ENCODE measurements at regions not wholly inside any gene's neighbourhood (a gene's known extent, or its start where the extent isn't known, plus 50 kb on each side); places are given as distances from the start of the nearest gene placed in this dataset.

- TF ChIP-seq BHLHE40 (IDR thresholded peaks at IDR 0.05; ENCODE audit: low read depth, low read length), result no peak
Measured at GRCh38 chr10:42454313-42454712, 184.1 kb downstream of the ZNF33B start (continued).

- whole genome bisulfite sequencing, 2 experiments (ENCODE audit: extremely low coverage in 2 of 2, insufficient read length in 1 of 2), result no CpG with 5 or more reads among the region's 5 CpGs
- dilution Hi-C loops (cut with HindIII; ENCODE audit: low sequenced_read_pairs, unreplicated experiment), result no loop called here
Measured at GRCh38 chr10:42431095-42431494, 207.3 kb downstream of the ZNF33B start.

More at GRCh38 chr10:42431095-42431494, 207.3 kb downstream of the ZNF33B start:
- H2BK5ac ChIP-seq (ENCODE audit: low read depth, low read length, poor library complexity, severe bottlenecking), result no peak overlapping the region
- H3K4me3 ChIP-seq (ENCODE audit: insufficient read depth, low read depth, low read length), result no peak overlapping the region
- no peak overlapping the region for H2BK15ac ChIP-seq (ENCODE audit: low read depth, low read length)
- no peak overlapping the region for H3K56ac ChIP-seq (ENCODE audit: extremely low read depth, insufficient read depth, low read length)
- ChIA-PET CTCF (no interaction called here), POLR2A (ENCODE audit: unreplicated experiment) (no interaction called here)
- H3K36me3 ChIP-seq (ENCODE audit: control insufficient read depth, insufficient read depth, low read length), result no peaks in the 10 kb centered on the region
- in situ Hi-C loops (cut with MboI; ENCODE audit: low sequenced_read_pairs), result no loop called here
- no peak for DNase-seq
- no peaks in the 10 kb centered on the region for H3K79me1 ChIP-seq (ENCODE audit: low read depth in 1 of 2, low read length in 2 of 2)
- H4K8ac ChIP-seq (ENCODE audit: low read depth in 2 of 2, low read length in 2 of 2), result no peak overlapping the region
- no peak overlapping the region for H3K23ac ChIP-seq (ENCODE audit: low read depth, low read length)
- no peak overlapping the region for H3K4ac ChIP-seq (ENCODE audit: low read depth, low read length)
- no peaks in the 10 kb centered on the region for H3K27me3 ChIP-seq (ENCODE audit: control insufficient read depth, insufficient read depth, low read length)
- no peak overlapping the region for H3K18ac ChIP-seq (ENCODE audit: low read depth, low read length)
- no peak overlapping the region for H2AFZ ChIP-seq (replicated peaks; ENCODE audit: low read length, poor library complexity)
- no peak overlapping the region for H4K91ac ChIP-seq (ENCODE audit: insufficient read depth, low read depth, low read length)
- no peak overlapping the region for H2AK5ac ChIP-seq (ENCODE audit: low read depth, low read length)
- H3K9me3 ChIP-seq (ENCODE audit: control insufficient read depth, insufficient read depth, low read length), result no peaks in the 10 kb centered on the region; the same call in 1 of the 2 replicates
- no peak overlapping the region for H2BK20ac ChIP-seq (ENCODE audit: low read depth, low read length)
- intact Hi-C loops (cut with micrococcal nuclease), result no loop called here
- H2AK9ac ChIP-seq (replicated peaks; ENCODE audit: low read depth, low read length, poor library complexity), result no peak overlapping the region
- no TSS peak for BruUV-seq (replicated peaks)
- H3K14ac ChIP-seq (replicated peaks; ENCODE audit: low read depth, low read length), result no peak overlapping the region
- H3K9ac ChIP-seq (ENCODE audit: low read depth, low read length), result no peak overlapping the region
- H3K9me1 ChIP-seq (ENCODE audit: insufficient read depth, low read length), result no peaks in the 10 kb centered on the region
- no peak overlapping the region for H4K5ac ChIP-seq (ENCODE audit: low read depth, low read length)
- no peak overlapping the region for H2BK120ac ChIP-seq (ENCODE audit: low read depth, low read length)
- H3K27ac ChIP-seq (ENCODE audit: insufficient read depth, low read length), result no peak overlapping the region
- no peak for ATAC-seq (ENCODE audit: low read depth)
- no peaks in the 10 kb centered on the region for H3K4me1 ChIP-seq (ENCODE audit: control insufficient read depth, insufficient read depth, low read length)
- H4K20me1 ChIP-seq (ENCODE audit: insufficient read depth, low read length), result no peaks in the 10 kb centered on the region
- no peak overlapping the region for H3K4me2 ChIP-seq (ENCODE audit: low read depth, low read length)
- TF ChIP-seq, protein P1, sequence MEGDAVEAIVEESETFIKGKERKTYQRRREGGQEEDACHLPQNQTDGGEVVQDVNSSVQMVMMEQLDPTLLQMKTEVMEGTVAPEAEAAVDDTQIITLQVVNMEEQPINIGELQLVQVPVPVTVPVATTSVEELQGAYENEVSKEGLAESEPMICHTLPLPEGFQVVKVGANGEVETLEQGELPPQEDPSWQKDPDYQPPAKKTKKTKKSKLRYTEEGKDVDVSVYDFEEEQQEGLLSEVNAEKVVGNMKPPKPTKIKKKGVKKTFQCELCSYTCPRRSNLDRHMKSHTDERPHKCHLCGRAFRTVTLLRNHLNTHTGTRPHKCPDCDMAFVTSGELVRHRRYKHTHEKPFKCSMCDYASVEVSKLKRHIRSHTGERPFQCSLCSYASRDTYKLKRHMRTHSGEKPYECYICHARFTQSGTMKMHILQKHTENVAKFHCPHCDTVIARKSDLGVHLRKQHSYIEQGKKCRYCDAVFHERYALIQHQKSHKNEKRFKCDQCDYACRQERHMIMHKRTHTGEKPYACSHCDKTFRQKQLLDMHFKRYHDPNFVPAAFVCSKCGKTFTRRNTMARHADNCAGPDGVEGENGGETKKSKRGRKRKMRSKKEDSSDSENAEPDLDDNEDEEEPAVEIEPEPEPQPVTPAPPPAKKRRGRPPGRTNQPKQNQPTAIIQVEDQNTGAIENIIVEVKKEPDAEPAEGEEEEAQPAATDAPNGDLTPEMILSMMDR (conservative IDR thresholded peaks at IDR 0.05; ENCODE audit: low read depth, low read length), result no peak
- no peak for TF ChIP-seq RCOR1 (IDR thresholded peaks at IDR 0.05; ENCODE audit: insufficient replicate concordance, low read length)
- peak; percentile 91 for TF ChIP-seq CEBPB (IDR thresholded peaks at IDR 0.05; ENCODE audit: low read depth, low read length)
- no peak for TF ChIP-seq FOS (IDR thresholded peaks at IDR 0.05; ENCODE audit: low read depth, low read length)
